H1 (cell line): ENCODE measurements at regions not wholly inside any gene's neighbourhood (a gene's known extent, or its start where the extent isn't known, plus 50 kb on each side); places are given as distances from the start of the nearest gene placed in this dataset.

Experiments
- CTCF ChIA-PET: fragments of 300-600 bp; sonication (Branson Sonifier 250); formaldehyde crosslinking; loops from one replicate; lab custom pipeline; 2021; ENCODE audit not compliant: partially characterized antibody; lab: Charles Lee
- POLR2A ChIA-PET: fragments of 300-600 bp; sonication (Branson Sonifier 250); formaldehyde crosslinking; loops from one replicate; lab custom pipeline; 2021; ENCODE audit warnings: inconsistent platforms; ENCODE audit not compliant: partially characterized antibody; lab: Charles Lee
- DNase-seq, 2 experiments: peaks; one replicate each; pipeline versions ENCODE4 v3.0.0 to v3.0.0-alpha.2; 2010 to 2022; ENCODE audit warnings: low spot score in 2 of 2, low read depth in 1 of 2, mixed read lengths in 1 of 2
- FAIRE-seq: peaks from 2 replicates; lab custom pipeline; 2011; peaks lifted over from hg19 to GRCh38; lab: Jason Lieb, UNC
- H2AFZ ChIP-seq: 2 replicates; pipeline ENCODE4 v1.8.1; 2012; ENCODE audit warnings: low read length, inconsistent platforms
- H2AK5ac ChIP-seq: 2 replicates; pipeline ENCODE4 v1.6.1; 2013; ENCODE audit warnings: low read depth, low read length
- H2BK120ac ChIP-seq: replicated peaks from 2 replicates; pipeline ENCODE3; 2013; ENCODE audit warnings: low read depth, low read length, inconsistent platforms
- H2BK12ac ChIP-seq: 2 replicates; pipeline ENCODE4 v1.6.1; 2013; ENCODE audit warnings: low read depth, low read length
- H2BK15ac ChIP-seq: 2 replicates; pipeline ENCODE4 v1.6.1; 2013; ENCODE audit warnings: low read length
- H2BK20ac ChIP-seq: 2 replicates; pipeline ENCODE4 v1.6.1; 2013; ENCODE audit warnings: low read length
- H2BK5ac ChIP-seq: 2 replicates; pipeline ENCODE4 v1.6.1; 2013; ENCODE audit warnings: low read depth, low read length
- H3K14ac ChIP-seq: 2 replicates; pipeline ENCODE4 v1.6.1; 2013; ENCODE audit warnings: inconsistent platforms; ENCODE audit not compliant: insufficient read length
- H3K18ac ChIP-seq: 2 replicates; pipeline ENCODE4 v1.6.1; 2013; ENCODE audit warnings: low read length; ENCODE audit errors: extremely low read depth
- H3K23ac ChIP-seq: 2 replicates; pipeline ENCODE4 v1.6.1; 2013; ENCODE audit warnings: inconsistent platforms; ENCODE audit not compliant: insufficient read length
- H3K23me2 ChIP-seq: 2 replicates; pipeline ENCODE4 v1.6.1; 2013; ENCODE audit warnings: low read depth, low read length
- H3K27ac ChIP-seq: 2 replicates; pipeline ENCODE4 v1.6.1; 2011; ENCODE audit warnings: low read depth, low read length, inconsistent platforms
- H3K27me3 ChIP-seq, 4 experiments: replicated peaks in 1 of 4; 1 replicate in 1 of 4; 2 replicates in 3 of 4; pipeline versions ENCODE4 v1.6.1 to v1.8.1; 2011 to 2013; ENCODE audit warnings: low read length in 3 of 4, mild to moderate bottlenecking in 3 of 4, inconsistent platforms in 2 of 4, mixed read lengths in 2 of 4, moderate library complexity in 1 of 4; ENCODE audit not compliant: control insufficient read depth in 3 of 4, insufficient read depth in 3 of 4; ENCODE audit errors: extremely low read depth in 1 of 4
- H3K36me3 ChIP-seq, 4 experiments: 2 replicates each; pipeline versions ENCODE4 v1.6.1 to v1.8.1; 2011 to 2013; ENCODE audit warnings: mild to moderate bottlenecking in 4 of 4, low read length in 3 of 4, moderate library complexity in 2 of 4, control low read depth in 1 of 4, inconsistent platforms in 1 of 4; ENCODE audit not compliant: insufficient read depth in 4 of 4, control insufficient read depth in 2 of 4
- H3K4ac ChIP-seq: replicated peaks from 2 replicates; pipeline ENCODE3; 2013; ENCODE audit warnings: low read length, low read depth, mixed read lengths, inconsistent platforms; ENCODE audit not compliant: insufficient read length
- H3K4me1 ChIP-seq, 4 experiments: replicated peaks in 1 of 4; 1 replicate in 1 of 4; 2 replicates in 3 of 4; pipeline versions ENCODE4 v1.6.1 to v1.8.1; 2011 to 2013; ENCODE audit warnings: low read length in 3 of 4, inconsistent platforms in 2 of 4, mixed read lengths in 1 of 4; ENCODE audit not compliant: insufficient read depth in 4 of 4, control insufficient read depth in 3 of 4
- H3K4me2 ChIP-seq, 2 experiments: 2 replicates each; pipeline versions ENCODE4 v1.6.1 to v1.8.1; 2011 to 2013; ENCODE audit warnings: low read depth in 2 of 2, low read length in 2 of 2, control low read depth in 1 of 2, inconsistent platforms in 1 of 2, mild to moderate bottlenecking in 1 of 2; ENCODE audit not compliant: insufficient read depth in 1 of 2
- H3K4me3 ChIP-seq, 4 experiments: fragments of 200-600, 300-600 bp in 1 of 4; sonication (generic), shearing (Covaris generic), sonication (Bioruptor Twin) in 1 of 4; 2 replicates each; pipeline versions ENCODE4 v1.5.1 to v1.8.1; 2011 to 2016; ENCODE audit warnings: low read length in 4 of 4, low read depth in 3 of 4, control low read depth in 2 of 4, inconsistent platforms in 2 of 4, mild to moderate bottlenecking in 2 of 4, mixed read lengths in 1 of 4, moderate library complexity in 1 of 4; ENCODE audit not compliant: insufficient read depth in 2 of 4; ENCODE audit errors: extremely low read depth in 1 of 4
- H3K56ac ChIP-seq: replicated peaks from 2 replicates; pipeline ENCODE3; 2013; ENCODE audit warnings: low read depth, mild to moderate bottlenecking, mixed read lengths, low read length, inconsistent platforms; ENCODE audit not compliant: insufficient read length
- H3K79me1 ChIP-seq: 2 replicates; pipeline ENCODE4 v1.6.1; 2013; ENCODE audit warnings: low read depth, low read length, control low read depth
- H3K79me2 ChIP-seq, 2 experiments: 2 replicates each; pipeline versions ENCODE4 v1.6.1 to v1.8.1; 2012 to 2013; ENCODE audit warnings: low read length in 2 of 2, mild to moderate bottlenecking in 2 of 2, inconsistent platforms in 1 of 2; ENCODE audit not compliant: insufficient read depth in 2 of 2, control insufficient read depth in 1 of 2
- H3K9ac ChIP-seq, 4 experiments: replicated peaks in 1 of 4; 1 replicate in 1 of 4; 2 replicates in 3 of 4; pipeline versions ENCODE4 v1.6.1 to v1.8.1; 2011 to 2013; ENCODE audit warnings: low read depth in 3 of 4, low read length in 3 of 4, control low read depth in 2 of 4, mild to moderate bottlenecking in 2 of 4, moderate library complexity in 2 of 4, inconsistent platforms in 1 of 4; ENCODE audit errors: extremely low read depth in 1 of 4
- H3K9me3 ChIP-seq, 2 experiments: 2 replicates each; pipeline versions ENCODE4 v1.6.1 to v1.8.1; 2012 to 2013; ENCODE audit warnings: mild to moderate bottlenecking in 2 of 2, moderate library complexity in 2 of 2, control low read depth in 1 of 2, inconsistent platforms in 1 of 2, low read depth in 1 of 2, low read length in 1 of 2, mixed read lengths in 1 of 2; ENCODE audit not compliant: insufficient read depth in 2 of 2
- H4K20me1 ChIP-seq, 2 experiments: replicated peaks in 1 of 2; 2 replicates each; pipeline versions ENCODE3 to v1.8.1; 2011 to 2013; ENCODE audit warnings: inconsistent platforms in 2 of 2, low read length in 2 of 2, mild to moderate bottlenecking in 1 of 2; ENCODE audit not compliant: insufficient read depth in 2 of 2, control insufficient read depth in 1 of 2
- H4K5ac ChIP-seq: 2 replicates; pipeline ENCODE4 v1.6.1; 2013; ENCODE audit warnings: low read length, low read depth, mixed read lengths, inconsistent platforms; ENCODE audit not compliant: insufficient read length
- H4K8ac ChIP-seq: 2 replicates; pipeline ENCODE4 v1.8.0; 2013; ENCODE audit warnings: mild to moderate bottlenecking, moderate library complexity, low read length, inconsistent platforms; ENCODE audit not compliant: insufficient read depth; ENCODE audit errors: extremely low read depth
- H4K91ac ChIP-seq: replicated peaks from 2 replicates; pipeline ENCODE3; 2013; ENCODE audit warnings: low read length, mixed read lengths, inconsistent platforms; ENCODE audit not compliant: insufficient read length
- ATF3 ChIP-seq: IDR thresholded peaks from 2 replicates; pipeline ENCODE4 v1.6.1; 2011; ENCODE audit warnings: low read depth, mild to moderate bottlenecking, low read length; ENCODE audit not compliant: insufficient read depth
- CBX8 ChIP-seq: fragments of 300-800, 300-1000 bp; sonication (generic); IDR thresholded peaks from 2 replicates; pipeline ENCODE4 v1.7.1; 2016; ENCODE audit warnings: low read depth, low read length, borderline replicate concordance
- CEBPB ChIP-seq: IDR thresholded peaks from 2 replicates; pipeline ENCODE4 v1.6.1; 2012; ENCODE audit warnings: low read depth, low read length
- FOSL1 ChIP-seq: IDR thresholded peaks from 2 replicates; pipeline ENCODE4 v1.6.1; 2011; ENCODE audit warnings: mild to moderate bottlenecking, low read depth, low read length, moderate library complexity; ENCODE audit not compliant: insufficient read depth
- MAX ChIP-seq: IDR thresholded peaks from 2 replicates; pipeline ENCODE4 v1.6.1; 2012; ENCODE audit warnings: inconsistent platforms
- POLR2AphosphoS5 ChIP-seq: IDR thresholded peaks from 2 replicates; pipeline ENCODE4 v1.6.1; 2011; ENCODE audit warnings: low read depth, low read length
- RXRA ChIP-seq: IDR thresholded peaks from 2 replicates; pipeline ENCODE4 v1.6.1; 2011; ENCODE audit warnings: low read depth, mild to moderate bottlenecking, low read length, moderate library complexity; ENCODE audit not compliant: insufficient read depth
- SIN3A ChIP-seq, 2 experiments: IDR thresholded peaks in 1 of 2; conservative IDR thresholded peaks in 1 of 2; 2 replicates each; pipeline ENCODE4 v1.6.1; 2011 to 2012; ENCODE audit warnings: low read length in 2 of 2, improper control_type of control experiment in 1 of 2, low read depth in 1 of 2, mild to moderate bottlenecking in 1 of 2
- SIX5 ChIP-seq: IDR thresholded peaks from 2 replicates; pipeline ENCODE4 v1.6.1; 2011; ENCODE audit warnings: mild to moderate bottlenecking, low read depth, low read length
- SP1 ChIP-seq: IDR thresholded peaks from 2 replicates; pipeline ENCODE4 v1.6.1; 2011; ENCODE audit warnings: low read depth, low read length
- SRF ChIP-seq: IDR thresholded peaks from 2 replicates; pipeline ENCODE4 v1.6.1; 2011; ENCODE audit warnings: mild to moderate bottlenecking, low read depth, low read length, moderate library complexity
- SUZ12 ChIP-seq: fragments of 200-600 bp; sonication (generic); IDR thresholded peaks from 2 replicates; pipeline ENCODE4 v1.6.1; 2012; ENCODE audit warnings: mild to moderate bottlenecking, inconsistent platforms, low read length, moderate library complexity, mixed read lengths
- WGBS, 2 experiments: shearing (Covaris generic) in 1 of 2; methylation state at CpG; one replicate each; pipeline versions ENCODE4 v1.1.6 to v1.1.7; 2013 to 2015; ENCODE audit warnings: low lambda C conversion rate in 2 of 2, mixed read lengths in 2 of 2, inconsistent platforms in 1 of 2, low coverage in 1 of 2, missing lambda C conversion rate in 1 of 2; ENCODE audit not compliant: insufficient replicate concordance in 2 of 2, insufficient coverage in 1 of 2, insufficient read length in 1 of 2; ENCODE audit errors: extremely low coverage in 1 of 2, missing lambda C conversion rate in 1 of 2; 5-methylcytosine and 5-hydroxymethylcytosine counted together

- Histone ChIP-seq H3K27ac (no peak overlapping the region), H3K4me1 (no peaks in the 10 kb centered on the region), H3K9ac (no peak overlapping the region), H3K79me1 (no peaks in the 10 kb centered on the region), H2BK5ac (no peak overlapping the region), H4K20me1 (no peaks in the 10 kb centered on the region), H3K4me3 (no peak overlapping the region), H2BK120ac (no peak overlapping the region), H2BK12ac (no peak overlapping the region), H3K23me2 (no peaks in the 10 kb centered on the region), H3K27me3 (no peaks in the 10 kb centered on the region), H4K5ac (no peak overlapping the region), H3K79me2 (no peaks in the 10 kb centered on the region), H3K56ac (no peak overlapping the region), H3K9me3 (peaks cover 6 to 9% of the 10 kb centered on the region in 2 experiments), H3K14ac (no peak overlapping the region), H2BK20ac (no peak overlapping the region), H3K18ac (no peak overlapping the region), H4K8ac (no peak overlapping the region), H2BK15ac (no peak overlapping the region), H3K36me3 (no peaks in the 10 kb centered on the region), H2AK5ac (no peak overlapping the region), H3K23ac (no peak overlapping the region), H3K4ac (no peak overlapping the region), H4K91ac (no peak overlapping the region), H3K4me2 (no peak overlapping the region), H2AFZ (no peak overlapping the region)
- POLR2A ChIA-PET, result no interaction called here
- FAIRE-seq (no peak), DNase-seq (no peak)
- 86% methylated on average over 3 of the region's 3 CpGs; no CpG with 5 or more reads in 1 of the 2 experiments for WGBS, 2 experiments
- CTCF ChIA-PET, result interaction anchor here (1.3 kb wide), 1 partner anchor 13 kb away, joined by 4 read pairs; no protein-coding TSS in a partner anchor
- TF ChIP-seq CBX8 (no peak), MAX (no peak), SRF (no peak), CEBPB (no peak), SIN3A (conservative IDR thresholded peaks at IDR 0.05 in 1 of 2, IDR thresholded peaks at IDR 0.05 in 1 of 2; ENCODE audit: low read depth in 1 of 2, low read length in 2 of 2) (no peak), RXRA (no peak), SUZ12 (no peak), SIX5 (no peak), FOSL1 (no peak), SP1 (no peak), POLR2AphosphoS5 (no peak), ATF3 (no peak)
Measured at GRCh38 chr16:17917316-17918019, 419.1 kb downstream of the NPIPA8 start.
